Stimulated activated CD4-positive, alpha-beta T cell treated with anti-CD3 and anti-CD28 coated beads, Interleukin-2, amount 100 ng/mL, for 24 hours (primary cell): ENCODE measurements at regions not wholly inside any gene's neighbourhood (a gene's known extent, or its start where the extent isn't known, plus 50 kb on each side); places are given as distances from the start of the nearest gene placed in this dataset.
"Not testable (repeated sequence)": the region's sequence is repeated elsewhere in the genome, so short reads cannot be mapped to it uniquely, and the experiment has no call there.

Source experiments
- DNase-seq, 2 donors: peaks; one replicate each; pipeline ENCODE4 v3.0.0-alpha.2; 2020

- DNase-seq = no peak
Observed at GRCh38 chr21:20452935-20453334, 545.3 kb upstream of the NCAM2 start.

- DNase-seq = no peak
Observed at GRCh38 chr21:20459838-20460237, 538.4 kb upstream of the NCAM2 start.

GRCh38 chr21:20463362-20463761 lies 534.8 kb upstream of the NCAM2 start:
- DNase-seq = no peak

- DNase-seq = no peak
Observed at GRCh38 chr21:20469361-20469760, 528.8 kb upstream of the NCAM2 start.

- no peak for DNase-seq
Observed at GRCh38 chr21:20486303-20486702, 511.9 kb upstream of the NCAM2 start.

- not testable (repeated sequence) for DNase-seq
Observed at GRCh38 chr21:20502915-20503314, 495.3 kb upstream of the NCAM2 start.

GRCh38 chr21:20507783-20508182 lies 490.4 kb upstream of the NCAM2 start:
- no peak for DNase-seq

GRCh38 chr21:20511216-20511880 lies 486.9 kb upstream of the NCAM2 start:
- DNase-seq = no peak

GRCh38 chr21:20515446-20515845 lies 482.8 kb upstream of the NCAM2 start:
- DNase-seq = no peak

- DNase-seq = no peak
Observed at GRCh38 chr21:20519076-20519475, 479.1 kb upstream of the NCAM2 start.

- no peak for DNase-seq
Observed at GRCh38 chr21:20522611-20523010, 475.6 kb upstream of the NCAM2 start.

- DNase-seq = no peak
Observed at GRCh38 chr21:20523191-20523590, 475.0 kb upstream of the NCAM2 start.

- no peak for DNase-seq
Observed at GRCh38 chr21:20527731-20528460, 470.3 kb upstream of the NCAM2 start.

- no peak for DNase-seq
Observed at GRCh38 chr21:20537130-20537529, 461.1 kb upstream of the NCAM2 start.

- DNase-seq = no peak
Observed at GRCh38 chr21:20538039-20538658, 460.1 kb upstream of the NCAM2 start.

GRCh38 chr21:20545454-20545853 lies 452.8 kb upstream of the NCAM2 start:
- DNase-seq = no peak

- DNase-seq = no peak
Observed at GRCh38 chr21:20551939-20552338, 446.3 kb upstream of the NCAM2 start.

- no peak for DNase-seq
Observed at GRCh38 chr21:20554785-20555184, 443.4 kb upstream of the NCAM2 start.

- no peak for DNase-seq
Observed at GRCh38 chr21:20570824-20571232, 427.4 kb upstream of the NCAM2 start.

- no peak for DNase-seq
Observed at GRCh38 chr21:20572582-20572981, 425.6 kb upstream of the NCAM2 start.

- DNase-seq = no peak
Observed at GRCh38 chr21:20581361-20581760, 416.8 kb upstream of the NCAM2 start.

GRCh38 chr21:20591284-20591683 lies 406.9 kb upstream of the NCAM2 start:
- DNase-seq = no peak

GRCh38 chr21:20592463-20592862 lies 405.7 kb upstream of the NCAM2 start:
- no peak for DNase-seq

- no peak for DNase-seq
Observed at GRCh38 chr21:20603236-20603635, 395.0 kb upstream of the NCAM2 start.
